NB4 (cell line): ENCODE measurements at regions not wholly inside any gene's neighbourhood (a gene's known extent, or its start where the extent isn't known, plus 50 kb on each side); places are given as distances from the start of the nearest gene placed in this dataset.

Experiments used
- CTCF ChIP-seq: IDR thresholded peaks from one replicate; pipeline ENCODE4 v1.5.1; 2012; ENCODE audit warnings: low read depth, low read length
- POLR2A ChIP-seq: IDR thresholded peaks from 2 replicates; pipeline ENCODE4 v1.6.1; 2011; ENCODE audit warnings: mild to moderate bottlenecking; ENCODE audit not compliant: insufficient read length; ENCODE audit errors: extremely low read depth
- TF ChIP-seq, protein P1 (sequence below): IDR thresholded peaks from 2 replicates; pipeline ENCODE4 v1.6.1; 2011; ENCODE audit warnings: low read depth, low read length

GRCh38 chr6:85752602-85753001, 109.9 kb upstream of the SYNCRIP start:
- TF ChIP-seq, protein P1, sequence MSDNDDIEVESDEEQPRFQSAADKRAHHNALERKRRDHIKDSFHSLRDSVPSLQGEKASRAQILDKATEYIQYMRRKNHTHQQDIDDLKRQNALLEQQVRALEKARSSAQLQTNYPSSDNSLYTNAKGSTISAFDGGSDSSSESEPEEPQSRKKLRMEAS, result no peak
- no peak for TF ChIP-seq POLR2A
- no peak for TF ChIP-seq CTCF
